ENCODE measurements at regions not wholly inside any gene's neighbourhood (a gene's known extent, or its start where the extent isn't known, plus 50 kb on each side); places are given as distances from the start of the nearest gene placed in this dataset.

DNA sequence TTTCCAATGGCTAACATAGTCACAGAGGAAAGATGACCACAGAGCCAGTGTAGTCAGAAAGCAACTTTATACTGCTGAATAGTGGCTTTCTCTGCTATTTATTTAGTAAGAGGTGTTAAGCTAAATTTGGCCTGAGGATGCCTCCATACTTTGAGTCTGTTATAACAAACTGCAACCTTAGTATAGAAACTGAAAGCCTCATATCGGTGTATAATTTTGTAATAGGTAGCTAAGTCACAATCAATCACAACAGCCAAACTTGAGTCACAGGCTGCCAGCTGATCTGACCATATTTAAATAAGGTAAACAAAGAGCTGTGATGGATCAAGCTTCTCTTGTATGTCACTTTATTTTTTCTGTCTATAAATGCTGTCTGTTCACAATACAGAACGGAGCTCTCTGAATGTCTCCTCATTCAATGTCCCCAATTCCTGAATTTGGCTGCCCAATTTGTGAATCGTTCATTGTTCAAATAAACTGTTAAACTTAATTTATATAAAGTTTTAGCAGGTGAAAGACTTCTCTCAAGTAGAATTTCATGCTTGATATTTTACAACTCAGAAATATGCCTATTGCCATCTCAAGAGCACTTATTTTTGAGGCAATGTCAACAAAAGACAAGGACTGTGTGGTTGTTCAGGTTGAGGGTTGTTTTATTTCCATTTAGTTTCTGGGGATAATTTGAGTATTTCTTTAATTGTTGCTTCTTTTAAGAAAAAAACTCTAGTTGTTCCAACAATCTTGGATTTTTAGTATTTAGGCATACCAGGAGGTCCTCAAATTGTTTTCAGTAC, 339.7 kb upstream of the B3GALT2 start:
- DNase-seq (ENCODE audit: low spot score), result no peak

DNA sequence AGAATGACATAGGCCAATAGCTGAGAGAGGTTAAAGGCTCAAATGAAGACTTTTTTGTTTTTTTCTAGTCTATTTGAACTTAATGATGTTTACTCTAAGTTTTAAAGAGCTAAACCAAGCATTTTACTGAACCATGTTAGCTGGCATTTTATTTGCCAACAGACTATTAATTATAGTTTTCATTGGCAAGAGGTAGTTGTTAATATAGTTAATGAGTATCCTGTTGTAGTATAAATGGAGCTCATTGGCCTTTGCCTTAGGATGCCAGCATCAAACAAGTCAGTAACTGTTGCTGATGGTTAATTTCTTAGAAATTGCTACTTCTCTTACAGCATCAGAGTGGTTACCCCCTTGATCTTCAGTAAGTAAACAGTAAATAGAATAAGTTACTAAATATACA, 339.0 kb upstream of the B3GALT2 start:
- no peak for DNase-seq (ENCODE audit: low spot score)

DNA sequence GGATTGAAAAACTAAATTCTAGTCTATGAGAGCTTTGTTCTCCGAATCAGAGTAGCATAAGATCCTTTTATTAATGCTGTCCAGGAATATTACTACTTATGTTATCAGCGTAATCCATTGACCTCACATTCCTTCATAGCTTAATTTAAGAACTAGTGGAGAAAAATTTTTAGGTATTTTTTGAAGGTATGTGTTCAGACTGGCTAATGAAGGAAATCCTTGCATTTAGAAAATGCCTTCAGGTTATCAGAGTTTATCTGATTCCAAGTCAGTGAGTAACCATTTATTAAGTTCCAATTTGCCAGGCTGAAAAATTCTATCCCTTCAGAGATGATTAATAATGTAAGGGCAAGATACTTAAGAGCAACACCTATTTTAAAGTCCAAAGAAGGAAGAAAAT, 338.2 kb upstream of the B3GALT2 start:
- no peak for DNase-seq (ENCODE audit: low spot score)

DNA sequence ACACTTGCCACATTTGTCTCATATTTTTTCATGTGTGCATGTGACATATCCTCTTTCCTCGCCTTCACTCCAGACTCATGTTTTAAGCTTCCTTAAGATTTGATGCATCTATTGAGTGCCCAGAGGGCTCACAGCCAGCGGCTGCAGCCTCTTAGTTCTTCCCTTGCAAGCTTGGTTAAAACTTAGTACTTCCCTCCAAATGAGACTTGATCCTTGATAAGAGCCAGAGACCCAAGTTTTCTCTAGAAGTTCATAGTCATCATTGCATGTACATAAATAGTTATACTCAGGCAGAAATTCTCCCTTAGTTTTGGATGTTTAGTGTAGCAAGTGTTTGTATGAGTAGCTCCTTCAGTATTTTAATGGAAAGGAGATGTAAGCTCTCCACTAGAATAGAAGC, 337.6 kb upstream of the B3GALT2 start:
- DNase-seq (ENCODE audit: low spot score), result no peak

DNA sequence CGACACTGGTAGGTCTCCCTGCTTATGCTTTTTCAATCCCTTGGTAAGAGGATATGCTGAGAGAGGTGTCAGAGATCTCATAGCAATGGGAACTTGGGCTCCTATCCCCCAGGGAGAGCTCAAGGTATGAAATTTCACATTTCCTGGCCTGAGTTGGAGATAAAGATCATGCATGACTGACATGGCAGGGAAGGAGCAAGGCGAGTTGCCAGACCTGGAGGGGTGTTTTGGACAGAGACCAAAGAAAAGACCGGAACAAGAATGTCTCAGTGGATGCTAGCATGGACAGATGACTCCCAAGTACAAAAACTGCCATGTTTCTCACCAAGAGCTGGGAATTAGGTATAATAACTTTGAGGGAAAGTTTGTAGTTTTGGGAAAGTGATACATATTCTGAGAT, 334.1 kb upstream of the B3GALT2 start:
- DNase-seq (ENCODE audit: low spot score), result no peak

DNA sequence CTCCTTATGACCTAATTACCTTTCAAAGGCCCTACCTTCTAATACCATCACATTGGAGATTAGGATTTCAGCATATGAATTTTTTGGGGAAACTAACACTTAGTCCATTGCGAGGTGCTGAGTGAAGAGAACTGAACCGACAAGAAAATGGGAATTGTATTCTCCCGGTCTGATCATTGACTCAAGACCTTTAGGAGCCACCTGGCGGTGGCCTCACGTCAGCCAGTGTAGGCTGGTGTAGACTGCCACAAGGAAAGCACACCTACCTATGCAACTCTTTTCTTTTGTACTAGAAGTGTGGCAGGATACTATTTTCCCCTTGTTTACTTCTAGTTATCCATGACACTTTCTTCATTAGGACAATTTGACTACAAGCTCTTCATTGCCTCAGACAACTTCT, 333.5 kb upstream of the B3GALT2 start:
- no peak for DNase-seq (ENCODE audit: low spot score)

DNA sequence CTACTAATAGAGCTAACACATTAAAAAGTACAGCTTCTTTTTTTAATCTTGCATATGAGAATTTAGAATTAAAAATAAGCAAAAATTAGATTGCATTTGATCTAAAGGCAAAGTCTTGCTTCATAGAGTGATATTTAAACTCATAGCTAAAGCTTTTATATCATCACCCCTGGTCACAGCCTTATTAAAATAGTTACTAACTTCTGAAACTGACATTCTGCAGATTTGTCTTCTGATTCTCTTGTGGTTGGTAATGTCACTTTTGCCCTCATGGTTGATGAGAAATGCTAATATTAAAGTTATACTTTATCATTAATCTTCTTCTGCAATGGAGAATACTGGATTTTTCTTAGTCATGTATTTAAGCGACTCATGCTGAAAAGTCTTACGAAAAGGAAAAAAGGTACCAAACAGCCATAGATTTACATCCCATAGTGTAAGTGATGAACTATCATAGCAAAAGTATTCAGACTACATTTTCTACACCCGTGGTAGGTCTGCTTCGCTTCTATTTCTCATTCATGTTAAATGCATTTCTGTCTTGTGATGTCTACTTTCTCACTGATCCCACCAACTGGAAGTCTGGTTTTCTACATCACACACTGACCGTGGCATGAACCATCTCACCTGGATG, 330.5 kb upstream of the B3GALT2 start:
- DNase-seq (ENCODE audit: low spot score), result no peak

DNA sequence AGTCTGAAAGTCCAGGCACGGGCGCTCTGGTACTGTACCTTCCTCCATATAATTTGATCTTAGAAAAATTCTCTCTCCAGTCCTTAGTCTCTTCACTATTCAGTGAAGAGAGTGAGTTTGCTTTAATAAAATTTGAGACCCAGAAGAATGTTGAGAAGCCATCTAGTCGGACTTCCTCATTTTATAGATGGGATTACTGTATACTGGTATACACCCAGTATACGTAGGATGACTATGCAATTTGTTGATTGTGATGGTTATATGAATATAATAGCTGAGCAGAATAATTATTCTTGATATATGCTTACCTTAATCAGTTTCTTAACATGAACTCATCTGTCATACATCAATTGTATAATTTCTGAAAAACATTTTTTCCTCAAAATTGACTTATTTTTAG, 328.0 kb upstream of the B3GALT2 start:
- DNase-seq (ENCODE audit: low spot score), result no peak

DNA sequence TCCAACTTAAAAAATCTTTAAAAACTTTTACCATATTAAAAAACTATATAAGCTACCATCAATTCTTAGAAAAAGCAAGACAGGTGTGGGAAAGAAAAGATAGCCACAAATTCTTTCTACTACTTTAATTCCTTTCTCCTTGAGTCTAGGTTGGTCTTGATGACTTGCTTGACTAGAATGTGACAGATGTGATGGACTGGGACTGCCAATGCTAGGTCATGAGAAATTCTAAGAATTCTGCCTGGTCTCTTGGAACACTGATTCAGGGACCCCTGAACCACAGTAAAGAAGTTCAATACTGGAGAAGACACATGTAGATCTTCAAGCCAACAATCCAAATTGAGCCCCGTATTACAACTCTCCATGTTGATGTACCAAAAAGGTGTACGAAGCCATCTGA, 326.6 kb upstream of the B3GALT2 start:
- no peak for DNase-seq (ENCODE audit: low spot score)

DNA sequence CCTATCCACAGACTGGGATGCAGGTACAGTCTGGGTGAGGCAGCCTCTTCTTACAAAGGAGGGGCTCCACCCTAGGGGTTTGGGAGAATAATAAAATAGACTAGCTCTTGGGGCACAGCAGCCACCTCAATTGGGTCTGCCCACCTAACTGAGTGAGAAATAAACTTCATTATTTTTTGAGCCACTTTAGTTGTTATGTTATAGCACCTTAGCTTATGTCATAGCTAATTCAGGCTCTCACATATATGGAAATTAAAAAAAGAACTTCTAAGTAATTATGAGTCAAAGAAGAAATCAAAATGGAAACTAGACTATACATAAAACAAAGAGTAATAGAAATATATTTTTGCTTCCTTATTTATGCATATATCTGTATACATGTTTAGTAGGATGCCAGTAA, 318.5 kb upstream of the B3GALT2 start:
- no peak for DNase-seq (ENCODE audit: low spot score)

DNA sequence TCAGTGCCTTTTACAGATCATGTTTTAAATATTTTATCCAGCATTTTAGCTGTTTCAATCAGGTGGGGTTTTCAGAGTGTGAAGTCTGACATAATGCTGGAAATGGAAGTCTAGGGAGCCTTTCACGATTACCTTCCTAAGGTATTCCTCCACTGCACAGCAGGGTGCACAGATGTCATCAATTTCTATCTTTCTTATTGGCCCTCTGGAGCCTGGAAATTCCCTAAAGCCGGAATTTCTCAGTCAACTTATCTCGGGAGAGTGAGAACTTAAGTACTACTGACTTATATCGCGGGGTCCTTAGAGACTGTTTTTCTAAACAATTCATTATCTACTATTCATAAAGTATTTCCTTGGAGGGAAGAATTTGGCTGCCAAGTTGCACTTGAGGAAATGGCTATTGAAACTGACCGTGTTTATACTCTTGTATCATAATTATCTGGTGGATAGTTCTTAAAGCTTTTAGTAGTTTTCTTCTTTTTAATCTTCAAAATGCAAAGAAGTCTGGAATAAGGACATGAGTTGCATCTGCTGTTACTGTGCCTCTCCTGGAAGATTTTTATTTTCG, 311.8 kb upstream of the B3GALT2 start:
- no peak for DNase-seq (ENCODE audit: low spot score)

DNA sequence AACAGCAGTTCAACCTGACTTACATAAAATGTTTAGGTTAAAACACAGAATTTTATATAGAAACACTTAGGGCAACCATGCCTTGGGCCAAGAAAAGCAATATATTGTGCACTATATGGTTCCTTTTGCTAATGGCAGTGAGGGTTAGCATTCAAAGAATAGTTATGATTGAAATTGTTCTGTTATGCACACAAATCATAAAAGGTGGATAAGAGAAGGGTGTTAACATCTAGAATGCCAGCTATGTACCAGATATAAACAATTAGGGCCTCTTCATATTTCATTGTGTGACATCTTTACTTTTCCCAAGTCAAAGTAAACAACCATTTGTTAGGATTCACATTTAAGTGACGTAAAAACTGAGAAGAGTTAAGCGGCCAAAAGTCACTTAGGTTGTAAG, 308.0 kb upstream of the B3GALT2 start:
- DNase-seq (ENCODE audit: low spot score), result no peak

DNA sequence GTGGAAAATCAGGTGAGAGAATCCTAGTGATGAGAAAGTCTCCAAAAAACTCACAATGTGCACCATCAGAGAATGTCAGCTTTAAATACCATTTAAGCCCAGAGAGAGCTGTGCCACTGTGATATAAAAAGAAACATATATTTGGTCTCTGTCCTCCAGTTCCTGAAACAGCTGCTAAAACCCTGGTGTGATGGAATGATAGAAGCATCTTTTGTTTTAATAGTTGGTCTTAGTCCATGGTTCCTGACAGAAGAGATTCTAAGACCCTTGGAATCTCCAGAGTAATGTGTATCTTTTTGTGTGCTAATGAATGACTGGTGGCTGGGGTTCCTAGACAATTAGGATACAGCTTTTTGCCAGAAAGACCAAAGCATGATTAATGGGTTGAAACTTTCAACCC, 302.8 kb upstream of the B3GALT2 start:
- DNase-seq (ENCODE audit: low spot score), result no peak

DNA sequence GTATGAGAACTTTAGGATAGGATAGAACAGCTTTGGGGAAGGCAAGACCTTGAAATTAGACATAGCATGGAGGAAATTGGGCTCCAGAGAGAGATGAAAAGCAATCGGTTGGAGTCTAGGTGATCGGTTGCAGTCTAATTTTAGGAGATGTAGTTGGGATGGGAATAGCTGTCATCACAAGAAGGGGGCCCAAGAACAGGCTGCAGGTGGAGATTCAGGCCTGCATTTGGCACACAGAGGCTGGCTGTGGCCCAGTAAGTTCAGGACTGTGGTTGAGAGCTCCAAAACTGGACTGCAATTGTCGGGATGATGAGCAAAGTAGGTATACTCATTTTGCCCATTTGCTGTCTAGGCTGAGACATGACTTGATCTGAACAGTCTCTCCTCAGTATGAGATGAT, 301.3 kb upstream of the B3GALT2 start:
- no peak for DNase-seq (ENCODE audit: low spot score)

DNA sequence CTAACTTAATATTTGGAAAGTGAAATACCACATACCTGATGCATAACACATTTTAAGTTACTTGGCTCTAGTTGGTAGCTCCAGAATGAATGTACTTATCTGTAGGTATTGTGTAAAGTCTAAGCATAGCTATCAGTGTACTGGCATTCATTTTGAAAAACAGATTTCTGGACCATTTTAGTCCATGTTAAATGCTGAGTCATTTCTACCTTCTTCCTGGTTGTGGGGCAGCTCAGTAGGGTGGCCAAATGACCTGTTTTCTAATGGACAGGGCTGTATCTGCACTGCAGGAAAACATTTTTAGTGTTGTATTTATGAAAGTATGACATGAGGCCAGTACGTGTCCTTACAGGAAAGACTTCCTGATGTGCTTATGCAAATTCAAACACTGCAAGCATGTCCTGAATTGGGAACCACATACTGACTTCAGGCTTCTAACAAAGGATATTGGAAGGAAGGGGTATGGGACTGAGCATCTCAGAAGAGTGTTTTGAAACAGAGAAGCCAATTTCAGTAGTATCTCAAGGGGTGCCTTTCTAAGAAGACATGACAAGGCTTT, 300.3 kb upstream of the B3GALT2 start:
- no peak for DNase-seq (ENCODE audit: low spot score)

DNA sequence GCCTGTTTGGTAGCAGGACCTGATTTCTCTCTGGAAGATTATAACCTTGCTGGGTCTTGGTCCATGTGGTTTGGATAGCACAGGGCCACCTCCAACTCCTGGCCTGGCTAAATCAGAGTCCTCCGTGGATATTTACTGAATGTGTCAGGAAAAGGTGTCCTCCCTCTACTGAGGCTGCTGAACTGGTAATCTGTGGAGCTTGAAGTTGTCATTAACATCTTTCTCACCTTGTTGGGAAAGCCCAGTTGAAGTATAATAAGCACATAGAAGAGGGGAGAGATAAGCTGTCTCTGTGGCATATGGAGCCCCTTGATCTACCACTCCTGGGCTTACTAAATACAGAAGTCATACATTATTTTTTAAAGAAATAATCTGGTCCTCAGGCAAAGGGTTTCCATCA, 294.3 kb upstream of the B3GALT2 start:
- no peak for DNase-seq (ENCODE audit: low spot score)

DNA sequence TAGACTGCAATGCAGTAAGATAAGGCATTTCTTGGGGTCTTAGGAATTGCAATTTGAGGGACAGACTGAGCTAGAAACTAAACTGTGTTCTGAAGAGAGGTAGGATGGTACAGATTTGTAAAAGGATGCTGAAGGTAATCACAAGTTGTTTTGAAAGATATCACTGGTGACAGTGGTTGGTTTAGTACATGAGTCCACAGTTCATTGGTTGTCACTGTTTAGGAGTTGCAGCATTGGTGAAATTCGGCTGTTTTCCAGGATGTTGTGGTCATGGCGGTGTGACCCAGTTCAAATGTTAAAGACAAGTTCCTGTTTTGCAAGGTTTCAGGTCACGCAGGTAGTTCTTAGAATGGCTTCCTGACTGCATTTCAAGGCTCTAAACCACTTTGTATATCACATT, 292.8 kb upstream of the B3GALT2 start:
- no peak for DNase-seq (ENCODE audit: low spot score)

DNA sequence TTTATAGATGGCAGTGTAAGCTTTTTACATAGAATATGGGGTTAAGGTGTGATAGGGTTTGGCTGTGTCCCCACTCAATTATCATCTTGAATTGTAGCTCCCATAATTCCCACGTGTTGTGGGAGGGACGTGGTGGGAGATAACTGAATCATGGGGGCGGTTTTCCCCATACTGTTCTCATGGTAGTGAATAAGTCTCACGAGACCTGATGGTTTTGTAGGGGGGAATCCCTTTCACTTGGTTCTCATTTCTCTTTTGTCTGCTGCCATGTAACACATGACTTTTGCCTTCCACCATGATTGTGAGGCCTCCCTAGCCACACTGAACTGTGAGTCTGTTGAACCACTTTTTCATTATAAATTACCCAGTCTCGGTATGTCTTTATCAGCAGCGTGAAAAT, 290.3 kb upstream of the B3GALT2 start:
- no peak for DNase-seq (ENCODE audit: low spot score)

DNA sequence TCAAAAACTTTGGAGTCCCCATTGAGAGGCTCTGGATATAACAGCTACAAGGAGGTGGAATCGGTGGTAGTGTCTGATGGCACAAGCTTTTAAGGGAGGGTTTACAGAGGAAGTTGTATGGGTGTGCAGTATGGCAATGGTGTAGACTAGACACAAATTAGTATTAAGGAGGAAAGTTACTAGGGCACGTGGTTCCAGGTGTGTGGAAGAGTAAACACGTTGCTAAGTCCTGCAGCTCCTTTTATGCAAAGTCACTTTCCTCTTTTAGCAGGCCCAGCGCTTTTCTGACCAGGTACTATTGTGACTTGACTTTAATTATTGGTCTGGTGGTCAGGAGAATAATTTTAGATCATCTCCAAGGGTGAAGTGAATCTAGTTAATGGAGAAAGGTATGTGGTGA, 287.5 kb upstream of the B3GALT2 start:
- DNase-seq (ENCODE audit: low spot score), result no peak

DNA sequence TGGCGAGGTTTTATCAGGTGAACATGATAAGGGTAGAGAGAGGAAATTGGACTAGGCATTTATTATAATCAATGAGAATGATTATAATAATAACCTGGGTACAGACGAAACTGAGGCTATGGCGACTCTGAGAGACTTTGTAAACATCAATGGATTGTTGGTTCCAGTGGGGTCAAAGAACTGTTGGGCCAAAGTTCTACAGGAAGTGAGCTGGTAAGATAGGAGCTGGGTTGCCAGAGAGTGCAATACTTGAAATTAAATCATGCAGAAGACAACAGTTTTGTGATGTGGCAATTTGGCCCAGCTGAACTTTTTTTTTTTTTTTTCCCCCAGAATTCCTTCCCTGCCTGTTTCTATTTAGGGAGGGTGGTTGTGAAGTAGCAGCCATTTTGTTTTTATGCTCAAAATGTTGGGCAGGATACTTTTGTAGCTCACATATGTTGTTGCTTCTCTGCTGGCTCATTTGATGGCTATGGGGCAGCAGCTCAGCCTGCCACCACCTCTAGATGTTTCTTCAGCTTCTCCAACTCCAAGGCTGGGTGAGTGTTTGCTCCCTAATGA, 286.5 kb upstream of the B3GALT2 start:
- no peak for DNase-seq (ENCODE audit: low spot score)

DNA sequence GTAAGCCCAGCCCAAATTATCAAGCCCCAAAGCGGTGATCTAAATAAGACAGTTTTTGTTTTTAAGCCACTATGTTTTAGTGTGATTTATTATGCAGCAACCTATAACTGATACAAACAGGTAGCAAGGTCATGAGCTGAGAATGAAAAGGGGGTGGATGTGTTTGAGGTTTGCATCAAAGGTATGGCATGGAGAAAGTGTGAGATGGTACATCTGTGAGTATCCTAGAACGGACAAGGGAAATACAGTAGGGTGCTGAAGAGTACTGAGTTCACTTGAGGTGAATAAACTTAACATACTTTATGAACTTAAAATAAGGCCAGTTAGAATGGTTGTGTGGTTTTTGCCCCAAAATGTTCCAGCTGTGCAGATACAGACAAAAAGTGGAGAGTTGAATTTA, 286.0 kb upstream of the B3GALT2 start:
- no peak for DNase-seq (ENCODE audit: low spot score)

DNA sequence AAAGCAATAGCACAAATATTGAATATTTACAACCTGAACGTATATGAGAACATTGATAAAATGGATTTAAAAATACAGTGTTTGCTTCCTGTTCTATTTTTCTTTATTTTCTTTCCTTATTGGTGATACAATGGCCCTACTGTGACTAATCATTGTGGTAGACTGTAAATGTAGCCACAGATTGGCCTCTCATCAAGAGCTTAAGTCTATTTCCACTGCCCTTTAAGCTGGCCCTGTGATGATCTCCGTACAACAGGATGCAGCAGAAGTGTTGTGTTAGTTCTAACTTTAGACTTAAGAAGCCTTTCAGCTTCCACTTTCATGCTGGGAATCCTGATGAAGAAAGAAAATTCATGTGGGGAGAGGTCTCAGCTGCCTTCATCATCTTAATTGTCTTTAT, 285.6 kb upstream of the B3GALT2 start:
- DNase-seq (ENCODE audit: low spot score), result no peak

Measured in SK-N-DZ (cell line).